ENCODE measurements at regions not wholly inside any gene's neighbourhood (a gene's known extent, or its start where the extent isn't known, plus 50 kb on each side); places are given as distances from the start of the nearest gene placed in this dataset.

GRCh38 chrX:39613482-39613995 is 484.2 kb downstream of the BCOR start:
- Histone ChIP-seq H3K4me3 (peak overlapping the region in 3 of 4 donors; percentile 24 to 57 (median 32)), H3K36me3 (no peaks in the 10 kb centered on the region)
- WGBS, 2 donors = 0 to 24% methylated on average over 7 to 15 of the region's 33 CpGs

GRCh38 chrX:39613997-39614679 is 483.6 kb downstream of the BCOR start:
- intact Hi-C loops (cut with DNase I) = no loop called here
- WGBS, 2 donors = 9 to 33% methylated on average over 15 of the region's 23 CpGs
- Histone ChIP-seq H3K27ac (no peak overlapping the region), H3K4me3 (peak overlapping the region in 3 of 4 donors; percentile 24 to 57 (median 32)), H3K27me3 (no peaks in the 10 kb centered on the region), H3K9me3 (no peaks in the 10 kb centered on the region), H3K4me1 (peaks cover 0 to 14% (median 4%) of the 10 kb centered on the region in 3 donors), H3K36me3 (no peaks in the 10 kb centered on the region)
- no peak for DNase-seq
- TF ChIP-seq, protein P1, sequence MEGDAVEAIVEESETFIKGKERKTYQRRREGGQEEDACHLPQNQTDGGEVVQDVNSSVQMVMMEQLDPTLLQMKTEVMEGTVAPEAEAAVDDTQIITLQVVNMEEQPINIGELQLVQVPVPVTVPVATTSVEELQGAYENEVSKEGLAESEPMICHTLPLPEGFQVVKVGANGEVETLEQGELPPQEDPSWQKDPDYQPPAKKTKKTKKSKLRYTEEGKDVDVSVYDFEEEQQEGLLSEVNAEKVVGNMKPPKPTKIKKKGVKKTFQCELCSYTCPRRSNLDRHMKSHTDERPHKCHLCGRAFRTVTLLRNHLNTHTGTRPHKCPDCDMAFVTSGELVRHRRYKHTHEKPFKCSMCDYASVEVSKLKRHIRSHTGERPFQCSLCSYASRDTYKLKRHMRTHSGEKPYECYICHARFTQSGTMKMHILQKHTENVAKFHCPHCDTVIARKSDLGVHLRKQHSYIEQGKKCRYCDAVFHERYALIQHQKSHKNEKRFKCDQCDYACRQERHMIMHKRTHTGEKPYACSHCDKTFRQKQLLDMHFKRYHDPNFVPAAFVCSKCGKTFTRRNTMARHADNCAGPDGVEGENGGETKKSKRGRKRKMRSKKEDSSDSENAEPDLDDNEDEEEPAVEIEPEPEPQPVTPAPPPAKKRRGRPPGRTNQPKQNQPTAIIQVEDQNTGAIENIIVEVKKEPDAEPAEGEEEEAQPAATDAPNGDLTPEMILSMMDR (IDR thresholded peaks at IDR 0.05) = no peak
- no peak for TF ChIP-seq POLR2A (IDR thresholded peaks at IDR 0.05)

More at GRCh38 chrX:39613482-39613995, 484.2 kb downstream of the BCOR start:
- intact Hi-C loops (cut with DNase I) = no loop called here
- H3K27me3 ChIP-seq = no peaks in the 10 kb centered on the region
- H3K4me1 ChIP-seq = peaks cover 0 to 14% (median 4%) of the 10 kb centered on the region in 3 donors
- no peaks in the 10 kb centered on the region for H3K9me3 ChIP-seq
- TF ChIP-seq POLR2A (IDR thresholded peaks at IDR 0.05) = no peak
- TF ChIP-seq, protein P1 (IDR thresholded peaks at IDR 0.05) = no peak
- DNase-seq = no peak
- no peak overlapping the region for H3K27ac ChIP-seq

- intact Hi-C loops (cut with DNase I) = no loop called here
- Histone ChIP-seq H3K36me3 (no peaks in the 10 kb centered on the region), H3K4me1 (peaks cover 0 to 14% (median 4%) of the 10 kb centered on the region in 3 donors), H3K27me3 (no peaks in the 10 kb centered on the region), H3K4me3 (no peak overlapping the region), H3K9me3 (no peaks in the 10 kb centered on the region), H3K27ac (no peak overlapping the region)
- TF ChIP-seq POLR2A (IDR thresholded peaks at IDR 0.05) = no peak
- TF ChIP-seq, protein P1 (IDR thresholded peaks at IDR 0.05) = no peak
- no peak for DNase-seq
- 20 to 31% methylated on average over 3 to 4 of the region's 4 CpGs for WGBS, 2 donors
These were observed 483.1 kb downstream of the BCOR start for GRCh38 chrX:39614680-39614998.

- no peak for TF ChIP-seq POLR2A (IDR thresholded peaks at IDR 0.05)
- TF ChIP-seq, protein P1 (IDR thresholded peaks at IDR 0.05) = no peak
- Histone ChIP-seq H3K9me3 (no peaks in the 10 kb centered on the region), H3K36me3 (no peaks in the 10 kb centered on the region), H3K4me3 (no peak overlapping the region), H3K4me1 (peaks cover 0 to 14% (median 4%) of the 10 kb centered on the region in 3 donors), H3K27me3 (no peaks in the 10 kb centered on the region), H3K27ac (no peak overlapping the region)
- no peak for DNase-seq
- WGBS, 2 donors = 70 to 73% methylated on average over 5 of the region's 5 CpGs
- intact Hi-C loops (cut with DNase I) = no loop called here
These were observed 481.5 kb downstream of the BCOR start for GRCh38 chrX:39616098-39616729.

GRCh38 chrX:39616731-39617130 is 481.0 kb downstream of the BCOR start:
- intact Hi-C loops (cut with DNase I) = no loop called here
- DNase-seq = no peak
- WGBS, 2 donors = 76 to 92% methylated on average over 6 to 8 of the region's 8 CpGs
- peaks cover 0 to 14% (median 4%) of the 10 kb centered on the region in 3 donors for H3K4me1 ChIP-seq
- no peaks in the 10 kb centered on the region for H3K36me3 ChIP-seq
- H3K4me3 ChIP-seq = no peak overlapping the region
- no peaks in the 10 kb centered on the region for H3K9me3 ChIP-seq
- H3K27ac ChIP-seq = no peak overlapping the region
- TF ChIP-seq, protein P1 (IDR thresholded peaks at IDR 0.05) = no peak
- no peak for TF ChIP-seq POLR2A (IDR thresholded peaks at IDR 0.05)
- H3K27me3 ChIP-seq = no peaks in the 10 kb centered on the region
